ENCODE measurements at regions not wholly inside any gene's neighbourhood (a gene's known extent, or its start where the extent isn't known, plus 50 kb on each side); places are given as distances from the start of the nearest gene placed in this dataset.

DNA sequence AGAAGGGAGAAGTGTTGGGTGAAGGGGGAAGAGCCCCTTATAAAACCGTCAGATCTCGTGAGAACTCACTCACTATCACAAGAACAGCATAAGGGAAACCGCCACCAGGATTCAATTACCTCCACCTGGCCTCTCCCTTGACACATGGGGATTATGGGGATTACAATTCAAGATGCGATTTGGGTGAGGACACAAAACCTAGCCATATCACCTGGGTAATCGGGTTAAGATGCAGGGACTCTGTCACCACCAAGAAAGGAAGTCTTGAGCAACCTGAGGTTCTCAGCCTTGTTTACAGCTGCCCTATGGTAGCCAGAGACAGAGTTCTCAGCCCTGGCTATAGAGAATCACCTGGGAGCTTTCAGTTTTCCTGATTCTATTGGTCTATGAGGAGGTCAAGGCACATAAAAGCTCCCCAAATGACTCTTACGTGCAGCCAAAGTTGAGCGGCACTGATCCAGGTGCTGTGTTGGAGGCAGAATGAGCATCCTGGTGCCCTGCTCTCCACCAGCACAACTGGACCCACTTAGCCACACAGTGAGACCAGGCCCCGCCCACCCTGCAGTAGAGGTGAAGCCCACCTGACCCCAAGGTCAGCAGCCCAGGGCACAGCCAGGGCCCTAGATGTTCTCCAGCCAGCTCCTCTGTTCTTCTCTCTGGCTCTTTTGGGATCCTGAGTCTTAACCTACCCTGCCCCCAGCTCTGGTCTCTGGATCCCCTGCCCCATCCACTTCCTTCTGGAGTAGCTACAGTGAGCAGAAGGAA lies 138.5 kb upstream of the CDH5 start:
- no peaks in the 10 kb centered on the region for H3K4me1 ChIP-seq
- H3K9me3 ChIP-seq: no peaks in the 10 kb centered on the region
- H3K36me3 ChIP-seq: no peaks in the 10 kb centered on the region
- no peaks in the 10 kb centered on the region for H3K27me3 ChIP-seq
- TF ChIP-seq POLR2A (IDR thresholded peaks at IDR 0.05): no peak
- TF ChIP-seq, protein P1, sequence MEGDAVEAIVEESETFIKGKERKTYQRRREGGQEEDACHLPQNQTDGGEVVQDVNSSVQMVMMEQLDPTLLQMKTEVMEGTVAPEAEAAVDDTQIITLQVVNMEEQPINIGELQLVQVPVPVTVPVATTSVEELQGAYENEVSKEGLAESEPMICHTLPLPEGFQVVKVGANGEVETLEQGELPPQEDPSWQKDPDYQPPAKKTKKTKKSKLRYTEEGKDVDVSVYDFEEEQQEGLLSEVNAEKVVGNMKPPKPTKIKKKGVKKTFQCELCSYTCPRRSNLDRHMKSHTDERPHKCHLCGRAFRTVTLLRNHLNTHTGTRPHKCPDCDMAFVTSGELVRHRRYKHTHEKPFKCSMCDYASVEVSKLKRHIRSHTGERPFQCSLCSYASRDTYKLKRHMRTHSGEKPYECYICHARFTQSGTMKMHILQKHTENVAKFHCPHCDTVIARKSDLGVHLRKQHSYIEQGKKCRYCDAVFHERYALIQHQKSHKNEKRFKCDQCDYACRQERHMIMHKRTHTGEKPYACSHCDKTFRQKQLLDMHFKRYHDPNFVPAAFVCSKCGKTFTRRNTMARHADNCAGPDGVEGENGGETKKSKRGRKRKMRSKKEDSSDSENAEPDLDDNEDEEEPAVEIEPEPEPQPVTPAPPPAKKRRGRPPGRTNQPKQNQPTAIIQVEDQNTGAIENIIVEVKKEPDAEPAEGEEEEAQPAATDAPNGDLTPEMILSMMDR (IDR thresholded peaks at IDR 0.05): no peak
- DNase-seq: no peak
- H3K27ac ChIP-seq: no peak overlapping the region
- intact Hi-C loops (cut with DNase I; ENCODE audit: low total_unique reads): no loop called here
- H3K4me3 ChIP-seq: no peak overlapping the region

DNA sequence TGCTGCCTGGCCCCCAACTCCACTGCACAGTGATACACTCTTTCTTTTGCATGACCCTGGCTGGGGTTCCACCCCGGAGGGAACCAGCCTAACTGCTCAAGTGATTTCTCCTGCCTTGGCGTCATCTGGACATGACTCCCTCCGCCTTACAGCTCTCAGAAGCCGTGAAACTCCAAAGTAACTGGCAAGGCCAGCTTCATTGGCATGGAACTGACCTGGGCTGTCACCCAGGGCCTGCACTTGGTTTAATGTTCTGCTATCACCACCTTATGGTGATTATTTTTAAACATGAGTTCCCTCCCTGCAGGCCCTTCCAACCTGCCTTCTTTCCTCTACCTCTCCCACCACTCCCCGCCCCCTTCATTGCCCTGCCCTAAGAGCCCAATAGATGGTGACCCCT lies 139.7 kb upstream of the CDH5 start:
- no peak for TF ChIP-seq POLR2A (IDR thresholded peaks at IDR 0.05)
- TF ChIP-seq, protein P1 (IDR thresholded peaks at IDR 0.05): no peak
- no peaks in the 10 kb centered on the region for H3K9me3 ChIP-seq
- no peak for DNase-seq
- no peaks in the 10 kb centered on the region for H3K4me1 ChIP-seq
- H3K36me3 ChIP-seq: no peaks in the 10 kb centered on the region
- intact Hi-C loops (cut with DNase I; ENCODE audit: low total_unique reads): no loop called here
- no peak overlapping the region for H3K4me3 ChIP-seq
- no peaks in the 10 kb centered on the region for H3K27me3 ChIP-seq
- no peak overlapping the region for H3K27ac ChIP-seq

DNA sequence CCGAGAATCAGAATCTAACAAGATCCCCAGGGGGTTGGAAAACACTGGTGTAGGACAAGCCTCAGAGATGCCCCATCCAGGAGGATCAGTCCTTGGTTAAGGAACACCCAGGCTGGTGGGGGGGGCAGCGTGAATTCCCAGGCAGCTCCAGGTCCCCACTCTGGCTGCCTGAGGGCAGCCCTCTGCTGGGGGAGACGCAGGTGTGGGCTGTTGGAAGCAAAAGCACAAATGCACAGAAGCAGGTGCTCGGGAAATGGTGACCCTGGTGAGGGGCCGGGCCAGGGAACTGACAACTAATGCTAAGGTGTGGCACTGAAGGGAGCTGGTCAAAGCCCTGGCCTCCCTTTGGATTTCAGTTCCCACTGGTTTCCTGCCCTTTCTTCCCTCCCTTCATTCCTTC lies 140.8 kb upstream of the CDH5 start:
- TF ChIP-seq, protein P1 (IDR thresholded peaks at IDR 0.05): no peak
- no peak for TF ChIP-seq POLR2A (IDR thresholded peaks at IDR 0.05)
- Histone ChIP-seq H3K9me3 (no peaks in the 10 kb centered on the region), H3K36me3 (no peaks in the 10 kb centered on the region), H3K4me1 (no peaks in the 10 kb centered on the region), H3K27ac (no peak overlapping the region), H3K27me3 (no peaks in the 10 kb centered on the region), H3K4me3 (no peak overlapping the region)
- no peak for DNase-seq
- intact Hi-C loops (cut with DNase I; ENCODE audit: low total_unique reads): no loop called here

DNA sequence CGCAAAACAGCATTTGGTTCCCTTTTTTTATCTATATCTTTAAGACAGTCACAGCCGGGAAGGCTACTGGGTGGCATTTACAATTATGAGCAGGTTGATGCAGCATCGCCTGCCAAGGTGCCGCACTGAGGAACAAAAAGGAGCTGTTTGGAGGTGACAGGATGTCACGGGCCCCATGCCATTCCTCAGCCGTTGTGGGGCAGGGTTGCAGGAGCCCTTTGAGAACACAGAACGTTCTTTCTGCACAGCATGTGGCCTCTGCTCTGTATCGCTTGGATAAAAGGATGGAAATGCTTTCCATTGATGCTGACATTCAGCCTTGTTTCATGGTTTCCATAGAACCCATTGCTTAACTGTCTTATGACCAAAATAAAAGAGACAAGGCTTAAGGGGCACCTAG lies 141.9 kb upstream of the CDH5 start:
- no peak for DNase-seq

DNA sequence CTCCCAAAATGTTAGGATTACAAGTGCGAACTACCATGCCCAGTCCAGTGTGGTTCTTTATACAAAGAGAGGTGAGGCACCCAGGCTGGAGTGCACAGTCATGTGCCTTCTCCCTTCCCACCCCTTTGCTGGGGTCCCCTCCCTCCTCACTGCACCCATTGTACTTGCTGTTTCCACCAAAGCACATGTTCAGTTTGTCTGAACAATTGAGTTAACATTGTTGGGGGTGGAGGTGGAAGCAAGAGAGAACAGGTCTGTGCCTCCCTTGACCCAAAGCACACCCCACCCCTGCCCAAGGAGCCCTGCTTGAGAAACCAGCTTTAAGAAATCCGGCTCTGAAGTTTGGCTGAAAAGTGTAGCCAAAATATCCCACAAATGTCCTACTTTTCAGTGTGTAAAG lies 142.3 kb upstream of the CDH5 start:
- Histone ChIP-seq H3K36me3 (no peaks in the 10 kb centered on the region), H3K27me3 (no peaks in the 10 kb centered on the region), H3K9me3 (no peaks in the 10 kb centered on the region), H3K27ac (no peak overlapping the region), H3K4me1 (no peaks in the 10 kb centered on the region), H3K4me3 (no peak overlapping the region)
- intact Hi-C loops (cut with DNase I; ENCODE audit: low total_unique reads): no loop called here
- no peak for DNase-seq
- TF ChIP-seq, protein P1 (IDR thresholded peaks at IDR 0.05): no peak
- no peak for TF ChIP-seq POLR2A (IDR thresholded peaks at IDR 0.05)

More for the DNA sequence above, 141.9 kb upstream of the CDH5 start:
- TF ChIP-seq POLR2A (IDR thresholded peaks at IDR 0.05): no peak
- TF ChIP-seq, protein P1 (IDR thresholded peaks at IDR 0.05): no peak
- H3K27ac ChIP-seq: no peak overlapping the region
- intact Hi-C loops (cut with DNase I; ENCODE audit: low total_unique reads): no loop called here
- no peaks in the 10 kb centered on the region for H3K9me3 ChIP-seq
- no peaks in the 10 kb centered on the region for H3K36me3 ChIP-seq
- H3K27me3 ChIP-seq: no peaks in the 10 kb centered on the region
- H3K4me1 ChIP-seq: no peaks in the 10 kb centered on the region
- no peak overlapping the region for H3K4me3 ChIP-seq

Measured in uterus (tissue), 3 donors.